HepG2 (cell line): ENCODE measurements at regions not wholly inside any gene's neighbourhood (a gene's known extent, or its start where the extent isn't known, plus 50 kb on each side); places are given as distances from the start of the nearest gene placed in this dataset.

Experiments used
- ASH2L ChIP-seq: fragments of 300-600, 200-600 bp; sonication (generic); IDR thresholded peaks from 2 replicates; pipeline ENCODE4 v1.7.0; 2017; ENCODE audit warnings: low read depth, mild to moderate bottlenecking, moderate library complexity, mixed read lengths, low read length; ENCODE audit not compliant: insufficient read length
- ATF1 ChIP-seq: IDR thresholded peaks from 2 replicates; pipeline ENCODE4 v1.6.1; 2016; ENCODE audit warnings: mild to moderate bottlenecking, control low read depth
- DR1 ChIP-seq: sonication (generic); formaldehyde crosslinking; IDR thresholded peaks from 2 replicates; pipeline ENCODE4 v1.8.0; 2021; ENCODE audit warnings: mild to moderate bottlenecking, missing genetic modification reagents, inconsistent platforms
- FOXK1 ChIP-seq: sonication (generic); formaldehyde crosslinking; IDR thresholded peaks from 2 replicates; pipeline ENCODE4 v1.4.0; 2020; ENCODE audit warnings: low read depth, missing genetic modification reagents, borderline replicate concordance
- IKZF1 ChIP-seq: fragments of 450-650 bp; IDR thresholded peaks from 2 replicates; pipeline ENCODE4 v1.7.1; 2016
- IRX3 ChIP-seq: sonication (generic); formaldehyde crosslinking; IDR thresholded peaks from 2 replicates; pipeline ENCODE4 v1.8.1; 2023; ENCODE audit warnings: mild to moderate bottlenecking, low read depth, missing genetic modification reagents, borderline replicate concordance
- ISL2 ChIP-seq: sonication (generic); formaldehyde crosslinking; IDR thresholded peaks from 2 replicates; pipeline ENCODE4 v1.5.0; 2020; ENCODE audit warnings: missing genetic modification reagents
- KDM3A ChIP-seq: IDR thresholded peaks from 2 replicates; pipeline ENCODE4 v1.6.1; 2018; ENCODE audit warnings: low read depth, missing compliant biosample characterization
- MXD4 ChIP-seq: IDR thresholded peaks from 2 replicates; pipeline ENCODE4 v1.6.1; 2016; ENCODE audit warnings: mild to moderate bottlenecking, missing biosample characterization, missing genetic modification reagents
- PHF21A ChIP-seq: sonication (generic); formaldehyde crosslinking; IDR thresholded peaks from 2 replicates; pipeline ENCODE4 v1.5.0; 2020; ENCODE audit warnings: mild to moderate bottlenecking, missing genetic modification reagents
- PHF8 ChIP-seq: sonication (generic); formaldehyde crosslinking; IDR thresholded peaks from 2 replicates; pipeline ENCODE4 v1.5.0; 2020; ENCODE audit warnings: missing genetic modification reagents
- PPARG ChIP-seq: conservative IDR thresholded peaks from 2 replicates; pipeline ENCODE4 v1.6.1; 2016; ENCODE audit warnings: missing biosample characterization, missing genetic modification reagents
- RXRB ChIP-seq: IDR thresholded peaks from 2 replicates; pipeline ENCODE4 v1.6.1; 2016; ENCODE audit warnings: borderline replicate concordance, missing genetic modification reagents, missing compliant biosample characterization
- SPEN ChIP-seq: sonication (generic); formaldehyde crosslinking; IDR thresholded peaks from 2 replicates; pipeline ENCODE4 v1.5.1; 2020; ENCODE audit warnings: low read depth, mild to moderate bottlenecking, missing genetic modification reagents
- XRCC5 ChIP-seq: fragments of 200-400 bp; formaldehyde crosslinking; optimal IDR thresholded peaks from 2 replicates; pipeline ENCODE3; 2017; ENCODE audit warnings: mild to moderate bottlenecking, low read length
- ZFP36 ChIP-seq: fragments of 150-350 bp; IDR thresholded peaks from 2 replicates; pipeline ENCODE4 v1.6.1; 2018; ENCODE audit warnings: borderline replicate concordance, low read length, low read depth; ENCODE audit not compliant: partially characterized antibody
- ZFP82 ChIP-seq: sonication (generic); formaldehyde crosslinking; IDR thresholded peaks from 2 replicates; pipeline ENCODE4 v1.5.1; 2020; ENCODE audit warnings: mild to moderate bottlenecking, missing genetic modification reagents, borderline replicate concordance
- ZNF569 ChIP-seq: sonication (generic); formaldehyde crosslinking; IDR thresholded peaks from 2 replicates; pipeline ENCODE4 v1.5.0; 2020; ENCODE audit warnings: mild to moderate bottlenecking, missing genetic modification reagents, moderate library complexity, borderline replicate concordance
- ZNF572 ChIP-seq: sonication (generic); formaldehyde crosslinking; IDR thresholded peaks from 2 replicates; pipeline ENCODE4 v1.5.1; 2020; ENCODE audit warnings: mild to moderate bottlenecking, missing genetic modification reagents
- ZNF577 ChIP-seq: sonication (generic); formaldehyde crosslinking; IDR thresholded peaks from 2 replicates; pipeline ENCODE4 v1.4.0; 2020; ENCODE audit warnings: mild to moderate bottlenecking, low read depth, missing genetic modification reagents, borderline replicate concordance
- ZNF615 ChIP-seq: sonication (generic); formaldehyde crosslinking; IDR thresholded peaks from 2 replicates; pipeline ENCODE4 v1.5.0; 2020; ENCODE audit warnings: mild to moderate bottlenecking, missing genetic modification reagents, borderline replicate concordance
- ZSCAN20 ChIP-seq: sonication (generic); formaldehyde crosslinking; IDR thresholded peaks from 2 replicates; pipeline ENCODE4 v1.4.0; 2020; ENCODE audit warnings: missing genetic modification reagents, mild to moderate bottlenecking, borderline replicate concordance
- TF ChIP-seq, protein P1 (sequence below): sonication (generic); formaldehyde crosslinking; IDR thresholded peaks from 2 replicates; pipeline ENCODE4 v1.4.0; 2020; ENCODE audit warnings: mild to moderate bottlenecking, missing genetic modification reagents
- TF ChIP-seq, protein P2 (sequence below): IDR thresholded peaks from 2 replicates; pipeline ENCODE4 v1.6.1; 2018; ENCODE audit warnings: missing genetic modification reagents, mild to moderate bottlenecking, missing compliant biosample characterization
- TF ChIP-seq, protein P3 (sequence below): IDR thresholded peaks from 2 replicates; pipeline ENCODE4 v1.6.1; 2012; ENCODE audit warnings: inconsistent platforms
- TF ChIP-seq, protein P4 (sequence below): IDR thresholded peaks from 2 replicates; pipeline ENCODE4 v1.6.1; 2016; ENCODE audit warnings: missing compliant biosample characterization, missing genetic modification reagents, borderline replicate concordance
- TF ChIP-seq, protein P5 (sequence below): sonication (generic); formaldehyde crosslinking; IDR thresholded peaks from 2 replicates; pipeline ENCODE4 v1.8.1; 2023; ENCODE audit warnings: mild to moderate bottlenecking, missing genetic modification reagents

DNA sequence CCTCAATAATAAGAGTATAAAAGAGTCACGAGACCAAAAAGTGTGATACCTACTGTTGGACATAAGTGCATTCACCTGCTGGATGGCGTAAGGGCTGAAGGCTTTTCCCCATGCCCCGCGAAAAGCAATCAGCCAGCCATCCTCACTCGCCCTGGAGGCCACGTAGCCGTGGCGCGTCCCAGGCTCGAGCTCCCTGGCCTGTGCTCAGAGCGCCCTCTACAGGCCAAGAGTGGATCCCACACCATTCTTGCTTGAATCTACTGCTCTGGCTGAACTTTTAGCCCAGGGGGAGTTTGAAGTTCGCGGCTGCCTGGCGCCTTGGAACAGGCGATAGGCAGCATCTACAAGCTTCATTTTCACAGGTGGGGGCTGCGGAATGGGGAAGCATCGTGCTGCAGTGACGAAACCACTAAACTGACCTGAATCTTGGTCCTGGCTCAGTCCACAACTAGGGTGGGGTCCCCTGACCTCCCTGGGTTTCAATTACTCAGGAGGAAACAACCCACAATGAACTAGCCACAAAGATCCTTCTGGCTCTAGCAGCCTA lies 70.3 kb upstream of the SERBP1 start (continued):
- TF ChIP-seq IRX3 (no peak), ZFP36 (no peak), DR1 (CRISPR knock-in tag) (no peak), PPARG (CRISPR knock-in tag) (peak; percentile 60; the same call in 1 of the 2 replicates), SPEN (0 out of 2 replicates have a peak, but pooled peaks have one; percentile 54), ATF1 (CRISPR knock-in tag) (no peak), RXRB (peak; percentile 66), ZNF577 (CRISPR knock-in tag) (no peak), FOXK1 (CRISPR knock-in tag) (peak; percentile 22; the same call in 1 of the 2 replicates), XRCC5 (peak; percentile 53), PHF21A (CRISPR knock-in tag) (no peak), IKZF1 (no peak), ISL2 (CRISPR knock-in tag) (peak; percentile 31; the same call in 1 of the 2 replicates), ZFP82 (CRISPR knock-in tag) (no peak), KDM3A (CRISPR knock-in tag) (peak; percentile 92), ZNF615 (CRISPR knock-in tag) (no peak), ZNF569 (CRISPR knock-in tag) (no peak), ZNF572 (CRISPR knock-in tag) (0 out of 2 replicates have a peak, but pooled peaks have one; percentile 43), PHF8 (CRISPR knock-in tag) (peak; percentile 48; the same call in 1 of the 2 replicates), ZSCAN20 (CRISPR knock-in tag) (no peak), MXD4 (CRISPR knock-in tag) (0 out of 2 replicates have a peak, but pooled peaks have one; percentile 56), ASH2L (no peak)
- TF ChIP-seq, protein P1, sequence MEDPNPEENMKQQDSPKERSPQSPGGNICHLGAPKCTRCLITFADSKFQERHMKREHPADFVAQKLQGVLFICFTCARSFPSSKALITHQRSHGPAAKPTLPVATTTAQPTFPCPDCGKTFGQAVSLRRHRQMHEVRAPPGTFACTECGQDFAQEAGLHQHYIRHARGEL (CRISPR knock-in tag) = no peak
- TF ChIP-seq, protein P2, sequence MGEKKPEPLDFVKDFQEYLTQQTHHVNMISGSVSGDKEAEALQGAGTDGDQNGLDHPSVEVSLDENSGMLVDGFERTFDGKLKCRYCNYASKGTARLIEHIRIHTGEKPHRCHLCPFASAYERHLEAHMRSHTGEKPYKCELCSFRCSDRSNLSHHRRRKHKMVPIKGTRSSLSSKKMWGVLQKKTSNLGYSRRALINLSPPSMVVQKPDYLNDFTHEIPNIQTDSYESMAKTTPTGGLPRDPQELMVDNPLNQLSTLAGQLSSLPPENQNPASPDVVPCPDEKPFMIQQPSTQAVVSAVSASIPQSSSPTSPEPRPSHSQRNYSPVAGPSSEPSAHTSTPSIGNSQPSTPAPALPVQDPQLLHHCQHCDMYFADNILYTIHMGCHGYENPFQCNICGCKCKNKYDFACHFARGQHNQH = peak; percentile 63; the same call in 1 of the 2 replicates
- TF ChIP-seq, protein P3, sequence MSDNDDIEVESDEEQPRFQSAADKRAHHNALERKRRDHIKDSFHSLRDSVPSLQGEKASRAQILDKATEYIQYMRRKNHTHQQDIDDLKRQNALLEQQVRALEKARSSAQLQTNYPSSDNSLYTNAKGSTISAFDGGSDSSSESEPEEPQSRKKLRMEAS = peak; percentile 59
- TF ChIP-seq, protein P4, sequence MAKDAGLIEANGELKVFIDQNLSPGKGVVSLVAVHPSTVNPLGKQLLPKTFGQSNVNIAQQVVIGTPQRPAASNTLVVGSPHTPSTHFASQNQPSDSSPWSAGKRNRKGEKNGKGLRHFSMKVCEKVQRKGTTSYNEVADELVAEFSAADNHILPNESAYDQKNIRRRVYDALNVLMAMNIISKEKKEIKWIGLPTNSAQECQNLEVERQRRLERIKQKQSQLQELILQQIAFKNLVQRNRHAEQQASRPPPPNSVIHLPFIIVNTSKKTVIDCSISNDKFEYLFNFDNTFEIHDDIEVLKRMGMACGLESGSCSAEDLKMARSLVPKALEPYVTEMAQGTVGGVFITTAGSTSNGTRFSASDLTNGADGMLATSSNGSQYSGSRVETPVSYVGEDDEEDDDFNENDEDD (CRISPR knock-in tag) = peak; percentile 50; the same call in 1 of the 2 replicates
- TF ChIP-seq, protein P5, sequence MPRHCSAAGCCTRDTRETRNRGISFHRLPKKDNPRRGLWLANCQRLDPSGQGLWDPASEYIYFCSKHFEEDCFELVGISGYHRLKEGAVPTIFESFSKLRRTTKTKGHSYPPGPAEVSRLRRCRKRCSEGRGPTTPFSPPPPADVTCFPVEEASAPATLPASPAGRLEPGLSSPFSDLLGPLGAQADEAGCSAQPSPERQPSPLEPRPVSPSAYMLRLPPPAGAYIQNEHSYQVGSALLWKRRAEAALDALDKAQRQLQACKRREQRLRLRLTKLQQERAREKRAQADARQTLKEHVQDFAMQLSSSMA (CRISPR knock-in tag) = 0 out of 2 replicates have a peak, but pooled peaks have one; percentile 50
